T-helper 1 cell treated with Interleukin-12 subunit alpha and Interleukin-12 subunit beta and Interleukin-4 antibody, amounts not matched to agents 30 ng/mL and 1 ng/mL, for 36 hours (primary cell): ENCODE measurements at regions not wholly inside any gene's neighbourhood (a gene's known extent, or its start where the extent isn't known, plus 50 kb on each side); places are given as distances from the start of the nearest gene placed in this dataset.

Source experiments
- intact Hi-C: fragments of 100-400 bp; cut with micrococcal nuclease; formaldehyde crosslinking; loops from one replicate; pipeline ENCODE4 v1.15.1; 2024

- intact Hi-C loops: no loop called here
Observed at GRCh38 chr3:180283251-180283650, 246.5 kb upstream of the PEX5L start.

GRCh38 chr3:180284331-180285110, 247.8 kb upstream of the PEX5L start:
- intact Hi-C loops: no loop called here

- intact Hi-C loops: no loop called here
Observed at GRCh38 chr3:180287703-180288102, 251.0 kb upstream of the PEX5L start.

GRCh38 chr3:180288816-180289215, 252.1 kb upstream of the PEX5L start:
- intact Hi-C loops: no loop called here

- intact Hi-C loops: no loop called here
Observed at GRCh38 chr3:180290300-180290699, 253.6 kb upstream of the PEX5L start.

GRCh38 chr3:180294282-180295027, 257.7 kb upstream of the PEX5L start:
- intact Hi-C loops: no loop called here

- intact Hi-C loops: no loop called here
Observed at GRCh38 chr3:180295811-180296210, 259.1 kb upstream of the PEX5L start.

GRCh38 chr3:180296971-180297370, 260.2 kb upstream of the PEX5L start:
- intact Hi-C loops: no loop called here

- intact Hi-C loops: no loop called here
Observed at GRCh38 chr3:180306155-180306554, 269.4 kb upstream of the PEX5L start.

GRCh38 chr3:180306691-180307090, 270.0 kb upstream of the PEX5L start:
- intact Hi-C loops: no loop called here

GRCh38 chr3:180311242-180311641, 274.5 kb upstream of the PEX5L start:
- intact Hi-C loops: no loop called here

- intact Hi-C loops: no loop called here
Observed at GRCh38 chr3:180316321-180316720, 279.6 kb upstream of the PEX5L start.

- intact Hi-C loops: no loop called here
Observed at GRCh38 chr3:180319461-180319860, 282.5 kb upstream of the TTC14 start.

- intact Hi-C loops: no loop called here
Observed at GRCh38 chr3:180320631-180321030, 281.3 kb upstream of the TTC14 start.

GRCh38 chr3:180321534-180321933, 280.4 kb upstream of the TTC14 start:
- intact Hi-C loops: no loop called here

- intact Hi-C loops: no loop called here
Observed at GRCh38 chr3:180322829-180323228, 279.1 kb upstream of the TTC14 start.

GRCh38 chr3:180324791-180325190, 277.2 kb upstream of the TTC14 start:
- intact Hi-C loops: no loop called here

GRCh38 chr3:180325533-180325932, 276.4 kb upstream of the TTC14 start:
- intact Hi-C loops: no loop called here

- intact Hi-C loops: no loop called here
Observed at GRCh38 chr3:180325958-180326357, 276.0 kb upstream of the TTC14 start.

- intact Hi-C loops: no loop called here
Observed at GRCh38 chr3:180329187-180329586, 272.8 kb upstream of the TTC14 start.

- intact Hi-C loops: no loop called here
Observed at GRCh38 chr3:180329847-180330246, 272.1 kb upstream of the TTC14 start.

- intact Hi-C loops: no loop called here
Observed at GRCh38 chr3:180330440-180330839, 271.5 kb upstream of the TTC14 start.

GRCh38 chr3:180332608-180333007, 269.4 kb upstream of the TTC14 start:
- intact Hi-C loops: no loop called here
